K562 (cell line): ENCODE measurements at regions not wholly inside any gene's neighbourhood (a gene's known extent, or its start where the extent isn't known, plus 50 kb on each side); places are given as distances from the start of the nearest gene placed in this dataset.

Source experiments
- CHD1 ChIP-seq: fragments of 200-600 bp; sonication (generic); IDR thresholded peaks from one replicate; pipeline ENCODE4 v1.6.1; 2012; ENCODE audit warnings: mild to moderate bottlenecking, moderate library complexity, low read length, inconsistent platforms
- CLOCK ChIP-seq: fragments of 250-450 bp; sonication (Bioruptor Pico); IDR thresholded peaks from 2 replicates; pipeline ENCODE4 v1.4.0; 2020; ENCODE audit warnings: mild to moderate bottlenecking, moderate library complexity, borderline replicate concordance
- CTCF ChIP-seq, 3 experiments: IDR thresholded peaks in 2 of 3; conservative IDR thresholded peaks in 1 of 3; 2 replicates each; pipeline ENCODE4 v1.5.1; 2011 to 2012; ENCODE audit warnings: low read length in 3 of 3, mild to moderate bottlenecking in 3 of 3, control low read depth in 2 of 3, improper control_type of control experiment in 1 of 3, inconsistent platforms in 1 of 3, low read depth in 1 of 3, mixed read lengths in 1 of 3, moderate library complexity in 1 of 3; ENCODE audit not compliant: insufficient read depth in 2 of 3
- MAX ChIP-seq: sonication (generic); formaldehyde crosslinking; IDR thresholded peaks from 2 replicates; pipeline ENCODE4 v1.9.0; 2022; ENCODE audit warnings: mild to moderate bottlenecking, missing genetic modification reagents
- NCOA4 ChIP-seq: fragments of 450-650 bp; IDR thresholded peaks from 2 replicates; pipeline ENCODE4 v1.6.1; 2018; ENCODE audit warnings: mild to moderate bottlenecking; ENCODE audit not compliant: partially characterized antibody
- RFX1 ChIP-seq: fragments of 450-650 bp; IDR thresholded peaks from 2 replicates; pipeline ENCODE4 v1.6.1; 2016; ENCODE audit warnings: mild to moderate bottlenecking, moderate library complexity
- TAF1 ChIP-seq: IDR thresholded peaks from 2 replicates; pipeline ENCODE4 v1.6.1; 2011; ENCODE audit warnings: mild to moderate bottlenecking, low read length, moderate library complexity; ENCODE audit not compliant: insufficient read depth, control insufficient read depth, severe bottlenecking; ENCODE audit errors: extremely low read depth
- ZKSCAN1 ChIP-seq: fragments of 150-350 bp; IDR thresholded peaks from 2 replicates; pipeline ENCODE4 v1.6.1; 2016; ENCODE audit warnings: low read depth, low read length

- TF ChIP-seq RFX1 (no peak), MAX (CRISPR knock-in tag) (no peak), CHD1 (no peak), ZKSCAN1 (no peak), NCOA4 (no peak), CTCF (IDR thresholded peaks at IDR 0.05 in 2 of 3, conservative IDR thresholded peaks at IDR 0.05 in 1 of 3; ENCODE audit: insufficient read depth in 2 of 3, low read depth in 1 of 3, low read length in 3 of 3) (no peak), CLOCK (CRISPR knock-in tag) (no peak), TAF1 (no peak)
These were observed 146.9 kb upstream of the DUSP10 start for GRCh38 chr1:221888801-221889200.
